Erythroblast (primary cell): ENCODE measurements at regions not wholly inside any gene's neighbourhood (a gene's known extent, or its start where the extent isn't known, plus 50 kb on each side); places are given as distances from the start of the nearest gene placed in this dataset.

ENCODE experiments used
- GATA1 ChIP-seq: IDR thresholded peaks from 2 replicates; pipeline ENCODE4 v1.6.1; 2011; ENCODE audit warnings: low read depth, mild to moderate bottlenecking, control low read depth, low read length, moderate library complexity
- POLR2A ChIP-seq: IDR thresholded peaks from 2 replicates; pipeline ENCODE4 v1.6.1; 2011; ENCODE audit warnings: mild to moderate bottlenecking, low read length

GRCh38 chr7:124088590-124088989 lies 55.7 kb upstream of the TMEM229A start:
- TF ChIP-seq POLR2A (no peak), GATA1 (no peak)
